ENCODE measurements at regions not wholly inside any gene's neighbourhood (a gene's known extent, or its start where the extent isn't known, plus 50 kb on each side); places are given as distances from the start of the nearest gene placed in this dataset.

DNA sequence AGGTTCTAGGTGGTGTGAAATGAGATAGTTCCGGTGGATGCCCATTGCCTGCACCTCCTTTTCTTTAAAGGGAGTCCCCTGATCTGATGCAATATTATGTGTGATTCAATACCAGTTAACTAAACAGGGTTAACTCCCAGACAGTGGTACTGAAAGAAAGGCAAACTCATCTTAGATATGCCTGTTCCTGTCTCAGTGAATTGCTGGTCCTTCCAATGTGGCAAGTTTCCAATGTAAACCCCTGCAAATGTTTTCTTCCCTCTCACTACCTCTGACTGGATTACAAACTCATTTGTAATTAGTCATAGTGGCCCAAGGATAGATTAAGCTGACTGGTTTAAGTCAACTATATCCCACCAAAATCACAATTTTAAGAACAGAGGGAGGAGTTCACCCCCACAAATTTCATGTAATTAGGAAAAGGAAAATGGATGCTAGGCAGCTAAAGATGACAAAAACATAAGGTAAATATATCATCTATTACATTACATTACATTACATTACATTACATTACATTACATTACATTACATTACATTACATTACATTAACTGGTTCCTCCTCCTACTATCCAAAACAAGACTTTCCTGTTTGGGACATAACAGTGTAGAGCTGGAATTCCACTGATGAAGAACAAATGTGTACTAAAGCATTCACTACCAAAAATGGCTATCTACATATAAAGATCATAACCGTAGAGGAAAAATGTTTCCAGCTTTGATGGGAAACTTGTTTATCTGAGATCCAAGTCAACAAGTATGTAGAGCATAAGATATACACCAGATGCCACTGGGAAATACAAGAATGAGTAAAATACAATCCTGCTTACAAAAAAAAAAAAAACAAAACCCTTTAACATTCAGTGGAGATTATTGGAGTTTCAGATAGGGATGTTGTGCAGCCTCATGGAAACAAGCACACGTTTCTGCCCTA lies 121.5 kb upstream of the SNX2 start:
- Histone ChIP-seq H3K4me2 (ENCODE audit: low read length, poor library complexity, severe bottlenecking) (no peak overlapping the region), H3K14ac (ENCODE audit: low read length in 2 of 2) (no peak overlapping the region), H2BK12ac (ENCODE audit: low read length in 2 of 2) (no peak overlapping the region), H3K23ac (ENCODE audit: low read length in 2 of 2) (no peak overlapping the region), H3K9me3 (ENCODE audit: control insufficient read depth, low read length) (no peaks in the 10 kb centered on the region), H2BK5ac (ENCODE audit: low read depth, low read length, poor library complexity, severe bottlenecking) (no peak overlapping the region), H3K27me3 (ENCODE audit: control insufficient read depth in 1 of 2, insufficient read depth in 1 of 2, low read length in 2 of 2) (no peaks in the 10 kb centered on the region), H3K9ac (ENCODE audit: low read length) (no peak overlapping the region), H2BK15ac (ENCODE audit: low read depth, poor library complexity, severe bottlenecking) (no peak overlapping the region), H4K8ac (ENCODE audit: low read length) (no peak overlapping the region), H3K36me3 (ENCODE audit: control insufficient read depth in 1 of 2, insufficient read depth in 2 of 2, low read depth in 1 of 2, low read length in 2 of 2) (no peaks in the 10 kb centered on the region), H3K4me3 (ENCODE audit: insufficient read depth in 1 of 2, low read depth in 1 of 2, low read length in 2 of 2) (no peak overlapping the region), H3K79me1 (replicated peaks; ENCODE audit: low read length, poor library complexity, severe bottlenecking) (no peaks in the 10 kb centered on the region), H3K4me1 (ENCODE audit: control insufficient read depth, insufficient read depth, low read depth, low read length) (no peaks in the 10 kb centered on the region), H4K91ac (ENCODE audit: low read length) (no peak overlapping the region), H3K4ac (ENCODE audit: low read depth in 1 of 2, low read length in 2 of 2) (no peak overlapping the region), H3K27ac (ENCODE audit: low read length, poor library complexity, severe bottlenecking) (no peak overlapping the region), H2AFZ (ENCODE audit: low read depth, low read length) (no peak overlapping the region), H3K18ac (ENCODE audit: low read depth in 1 of 2, low read length in 2 of 2) (no peak overlapping the region), H2BK120ac (ENCODE audit: low read depth, low read length) (no peak overlapping the region), H2AK5ac (ENCODE audit: low read length, severe bottlenecking) (no peak overlapping the region)
- 93% methylated on average over 1 of the region's 3 CpGs for whole genome bisulfite sequencing
- peak; percentile 9 for DNase-seq

GRCh38 chr5:122656160-122656559 lies 118.7 kb upstream of the SNX2 start:
- H2BK120ac ChIP-seq (ENCODE audit: low read depth, low read length), result no peak overlapping the region
- H3K27me3 ChIP-seq (ENCODE audit: control insufficient read depth in 1 of 2, insufficient read depth in 1 of 2, low read length in 2 of 2), result no peaks in the 10 kb centered on the region
- no peak for DNase-seq
- WGBS, result 91% methylated on average over 4 of the region's 4 CpGs
- no peaks in the 10 kb centered on the region for H3K79me1 ChIP-seq (replicated peaks; ENCODE audit: low read length, poor library complexity, severe bottlenecking)
- H3K23ac ChIP-seq (ENCODE audit: low read length in 2 of 2), result no peak overlapping the region
- no peak overlapping the region for H3K4ac ChIP-seq (ENCODE audit: low read depth in 1 of 2, low read length in 2 of 2)
- H3K9me3 ChIP-seq (ENCODE audit: control insufficient read depth, low read length), result no peaks in the 10 kb centered on the region
- no peaks in the 10 kb centered on the region for H3K36me3 ChIP-seq (ENCODE audit: control insufficient read depth in 1 of 2, insufficient read depth in 2 of 2, low read depth in 1 of 2, low read length in 2 of 2)
- no peak overlapping the region for H3K4me2 ChIP-seq (ENCODE audit: low read length, poor library complexity, severe bottlenecking)
- no peaks in the 10 kb centered on the region for H3K4me1 ChIP-seq (ENCODE audit: control insufficient read depth, insufficient read depth, low read depth, low read length)
- no peak overlapping the region for H3K9ac ChIP-seq (ENCODE audit: low read length)
- no peak overlapping the region for H2BK5ac ChIP-seq (ENCODE audit: low read depth, low read length, poor library complexity, severe bottlenecking)
- H2AK5ac ChIP-seq (ENCODE audit: low read length, severe bottlenecking), result no peak overlapping the region
- no peak overlapping the region for H2BK12ac ChIP-seq (ENCODE audit: low read length in 2 of 2)
- no peak overlapping the region for H3K14ac ChIP-seq (ENCODE audit: low read length in 2 of 2)
- no peak overlapping the region for H3K4me3 ChIP-seq (ENCODE audit: insufficient read depth in 1 of 2, low read depth in 1 of 2, low read length in 2 of 2)
- no peak overlapping the region for H4K91ac ChIP-seq (ENCODE audit: low read length)
- no peak overlapping the region for H2BK15ac ChIP-seq (ENCODE audit: low read depth, poor library complexity, severe bottlenecking)
- no peak overlapping the region for H4K8ac ChIP-seq (ENCODE audit: low read length)
- no peak overlapping the region for H3K18ac ChIP-seq (ENCODE audit: low read depth in 1 of 2, low read length in 2 of 2)
- no peak overlapping the region for H2AFZ ChIP-seq (ENCODE audit: low read depth, low read length)
- no peak overlapping the region for H3K27ac ChIP-seq (ENCODE audit: low read length, poor library complexity, severe bottlenecking)

DNA sequence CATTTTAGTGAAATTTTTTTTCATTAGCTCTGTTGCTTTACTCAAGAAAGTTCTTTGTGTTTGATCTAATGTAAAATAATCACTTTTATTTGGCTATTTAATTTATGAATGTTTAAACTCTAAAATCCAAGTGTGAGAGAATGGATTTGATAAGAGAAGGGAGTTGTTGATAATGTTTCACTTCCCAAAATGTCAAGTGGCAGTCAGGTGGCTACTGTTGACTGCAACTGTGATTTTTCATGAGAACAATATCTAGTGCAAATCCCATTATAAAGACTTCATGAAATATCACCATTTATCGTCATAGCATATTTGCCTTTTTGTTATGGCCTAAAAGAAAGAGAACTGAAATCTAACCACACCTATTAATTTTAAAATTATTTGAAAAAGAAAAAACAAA lies 118.3 kb upstream of the SNX2 start:
- Histone ChIP-seq H3K4me2 (ENCODE audit: low read length, poor library complexity, severe bottlenecking) (no peak overlapping the region), H3K79me1 (replicated peaks; ENCODE audit: low read length, poor library complexity, severe bottlenecking) (no peaks in the 10 kb centered on the region), H2AK5ac (ENCODE audit: low read length, severe bottlenecking) (no peak overlapping the region), H3K9me3 (ENCODE audit: control insufficient read depth, low read length) (no peaks in the 10 kb centered on the region), H3K23ac (ENCODE audit: low read length in 2 of 2) (no peak overlapping the region), H3K27ac (ENCODE audit: low read length, poor library complexity, severe bottlenecking) (no peak overlapping the region), H2BK5ac (ENCODE audit: low read depth, low read length, poor library complexity, severe bottlenecking) (no peak overlapping the region), H4K8ac (ENCODE audit: low read length) (no peak overlapping the region), H3K4me3 (ENCODE audit: insufficient read depth in 1 of 2, low read depth in 1 of 2, low read length in 2 of 2) (no peak overlapping the region), H3K18ac (ENCODE audit: low read depth in 1 of 2, low read length in 2 of 2) (no peak overlapping the region), H3K36me3 (ENCODE audit: control insufficient read depth in 1 of 2, insufficient read depth in 2 of 2, low read depth in 1 of 2, low read length in 2 of 2) (no peaks in the 10 kb centered on the region), H3K4me1 (ENCODE audit: control insufficient read depth, insufficient read depth, low read depth, low read length) (no peaks in the 10 kb centered on the region), H2BK12ac (ENCODE audit: low read length in 2 of 2) (no peak overlapping the region), H3K9ac (ENCODE audit: low read length) (no peak overlapping the region), H4K91ac (ENCODE audit: low read length) (no peak overlapping the region), H2AFZ (ENCODE audit: low read depth, low read length) (no peak overlapping the region), H2BK120ac (ENCODE audit: low read depth, low read length) (no peak overlapping the region), H2BK15ac (ENCODE audit: low read depth, poor library complexity, severe bottlenecking) (no peak overlapping the region), H3K4ac (ENCODE audit: low read depth in 1 of 2, low read length in 2 of 2) (no peak overlapping the region), H3K14ac (ENCODE audit: low read length in 2 of 2) (no peak overlapping the region), H3K27me3 (ENCODE audit: control insufficient read depth in 1 of 2, insufficient read depth in 1 of 2, low read length in 2 of 2) (no peaks in the 10 kb centered on the region)
- DNase-seq, result no peak
- WGBS, result no CpG with 5 or more reads among the region's 1 CpG

- WGBS, result no CpG with 5 or more reads among the region's 1 CpG
- H4K8ac ChIP-seq (ENCODE audit: low read length), result no peak overlapping the region
- H3K14ac ChIP-seq (ENCODE audit: low read length in 2 of 2), result no peak overlapping the region
- no peaks in the 10 kb centered on the region for H3K9me3 ChIP-seq (ENCODE audit: control insufficient read depth, low read length)
- H3K4ac ChIP-seq (ENCODE audit: low read depth in 1 of 2, low read length in 2 of 2), result no peak overlapping the region
- no peak overlapping the region for H3K18ac ChIP-seq (ENCODE audit: low read depth in 1 of 2, low read length in 2 of 2)
- no peaks in the 10 kb centered on the region for H3K79me1 ChIP-seq (replicated peaks; ENCODE audit: low read length, poor library complexity, severe bottlenecking)
- no peak overlapping the region for H2BK120ac ChIP-seq (ENCODE audit: low read depth, low read length)
- no peaks in the 10 kb centered on the region for H3K36me3 ChIP-seq (ENCODE audit: control insufficient read depth in 1 of 2, insufficient read depth in 2 of 2, low read depth in 1 of 2, low read length in 2 of 2)
- H2AK5ac ChIP-seq (ENCODE audit: low read length, severe bottlenecking), result no peak overlapping the region
- H2AFZ ChIP-seq (ENCODE audit: low read depth, low read length), result no peak overlapping the region
- no peak overlapping the region for H3K4me3 ChIP-seq (ENCODE audit: insufficient read depth in 1 of 2, low read depth in 1 of 2, low read length in 2 of 2)
- no peak overlapping the region for H3K23ac ChIP-seq (ENCODE audit: low read length in 2 of 2)
- no peaks in the 10 kb centered on the region for H3K4me1 ChIP-seq (ENCODE audit: control insufficient read depth, insufficient read depth, low read depth, low read length)
- H2BK15ac ChIP-seq (ENCODE audit: low read depth, poor library complexity, severe bottlenecking), result no peak overlapping the region
- no peak overlapping the region for H3K4me2 ChIP-seq (ENCODE audit: low read length, poor library complexity, severe bottlenecking)
- no peak overlapping the region for H3K27ac ChIP-seq (ENCODE audit: low read length, poor library complexity, severe bottlenecking)
- H2BK12ac ChIP-seq (ENCODE audit: low read length in 2 of 2), result no peak overlapping the region
- H3K9ac ChIP-seq (ENCODE audit: low read length), result no peak overlapping the region
- no peaks in the 10 kb centered on the region for H3K27me3 ChIP-seq (ENCODE audit: control insufficient read depth in 1 of 2, insufficient read depth in 1 of 2, low read length in 2 of 2)
- H2BK5ac ChIP-seq (ENCODE audit: low read depth, low read length, poor library complexity, severe bottlenecking), result no peak overlapping the region
- H4K91ac ChIP-seq (ENCODE audit: low read length), result no peak overlapping the region
- peak; percentile 11 for DNase-seq
Observed at GRCh38 chr5:122661496-122662180, 113.2 kb upstream of the SNX2 start.

Measured in mesenchymal stem cell (in vitro differentiated cells and primary cell).